Neural cell (in vitro differentiated cells): ENCODE measurements at regions not wholly inside any gene's neighbourhood (a gene's known extent, or its start where the extent isn't known, plus 50 kb on each side); places are given as distances from the start of the nearest gene placed in this dataset.

Experiments
- H2AFZ ChIP-seq: fragments of 200-600, 300-800 bp; sonication (generic), shearing (Covaris generic); 2 replicates; pipeline ENCODE4 v1.6.0; 2014; ENCODE audit warnings: low read depth, mild to moderate bottlenecking, antibody characterized with exemption, low read length, moderate library complexity
- H3F3A ChIP-seq: fragments of 200-600 bp; shearing (Covaris generic); 2 replicates; pipeline ENCODE4 v1.6.1; 2016; ENCODE audit warnings: mild to moderate bottlenecking, moderate library complexity, mixed read lengths, antibody characterized with exemption, low read length; ENCODE audit not compliant: insufficient read depth, poor library complexity, severe bottlenecking
- H3K27ac ChIP-seq: fragments of 200-600, 300-800 bp; sonication (generic), shearing (Covaris generic); 2 replicates; pipeline ENCODE4 v1.5.1; 2014; ENCODE audit warnings: mild to moderate bottlenecking, low read length, moderate library complexity
- H3K27me3 ChIP-seq: fragments of 300-800, 200-600 bp; sonication (generic), shearing (Covaris generic); 2 replicates; pipeline ENCODE4 v1.6.0; 2014; ENCODE audit warnings: mild to moderate bottlenecking, low read depth, low read length, moderate library complexity; ENCODE audit not compliant: insufficient read depth
- H3K36me3 ChIP-seq: fragments of 300-800, 200-600 bp; sonication (generic), shearing (Covaris generic); 2 replicates; pipeline ENCODE4 v1.5.1; 2014; ENCODE audit warnings: mild to moderate bottlenecking, antibody characterized with exemption, low read length, moderate library complexity; ENCODE audit not compliant: insufficient read depth
- H3K4me2 ChIP-seq: fragments of 300-800, 200-600 bp; sonication (generic), shearing (Covaris generic); 2 replicates; pipeline ENCODE4 v1.6.0; 2014; ENCODE audit warnings: mild to moderate bottlenecking, low read length
- H3K4me3 ChIP-seq: fragments of 300-800, 200-600 bp; sonication (generic), shearing (Covaris generic); 2 replicates; pipeline ENCODE4 v1.5.1; 2014; ENCODE audit warnings: mild to moderate bottlenecking, low read length, moderate library complexity
- H3K79me2 ChIP-seq: fragments of 200-600 bp; shearing (Covaris generic); replicated peaks from 2 replicates; pipeline ENCODE4 v1.6.0; 2014; ENCODE audit warnings: mild to moderate bottlenecking, low read length, moderate library complexity; ENCODE audit not compliant: insufficient read depth
- H3K9ac ChIP-seq: fragments of 300-800, 200-600 bp; sonication (generic), shearing (Covaris generic); 2 replicates; pipeline ENCODE4 v1.6.1; 2016; ENCODE audit warnings: mild to moderate bottlenecking, low read length, mixed read lengths
- H3K9me2 ChIP-seq: fragments of 200-600 bp; shearing (Covaris generic); 2 replicates; pipeline ENCODE4 v1.6.1; 2016; ENCODE audit warnings: mild to moderate bottlenecking, low read length, mixed read lengths; ENCODE audit not compliant: insufficient read depth
- H3K9me3 ChIP-seq: fragments of 200-600, 300-800 bp; sonication (generic), shearing (Covaris generic); 2 replicates; pipeline ENCODE4 v1.6.1; 2016; ENCODE audit warnings: mild to moderate bottlenecking, mixed run types, low read length, moderate library complexity, mixed read lengths
- H4K20me1 ChIP-seq: fragments of 200-600 bp; shearing (Covaris generic); 2 replicates; pipeline ENCODE4 v1.6.1; 2016; ENCODE audit warnings: mild to moderate bottlenecking, mixed run types; ENCODE audit not compliant: insufficient read depth
- EP300 ChIP-seq: fragments of 450-650 bp; conservative IDR thresholded peaks from 2 replicates; pipeline ENCODE4 v1.6.1; 2014; ENCODE audit warnings: antibody characterized with exemption, mild to moderate bottlenecking, moderate library complexity; ENCODE audit not compliant: poor library complexity, severe bottlenecking
- EZH2 ChIP-seq: fragments of 200-600, 300-800 bp; shearing (Covaris generic), sonication (generic); IDR thresholded peaks from 2 replicates; pipeline ENCODE4 v1.6.1; 2014; ENCODE audit warnings: antibody characterized with exemption, low read length, borderline replicate concordance, mild to moderate bottlenecking; ENCODE audit not compliant: insufficient read depth, poor library complexity, severe bottlenecking
- MXI1 ChIP-seq: fragments of 450-650 bp; conservative IDR thresholded peaks from 2 replicates; pipeline ENCODE4 v1.6.1; 2014; ENCODE audit warnings: antibody characterized with exemption, mild to moderate bottlenecking; ENCODE audit not compliant: poor library complexity, severe bottlenecking
- POLR2AphosphoS5 ChIP-seq: IDR thresholded peaks from 2 replicates; pipeline ENCODE4 v1.6.1; 2012
- RAD21 ChIP-seq: fragments of 450-650 bp; conservative IDR thresholded peaks from 2 replicates; pipeline ENCODE4 v1.6.1; 2014; ENCODE audit warnings: antibody characterized with exemption, mild to moderate bottlenecking, moderate library complexity
- SMC3 ChIP-seq: fragments of 450-650 bp; conservative IDR thresholded peaks from 2 replicates; pipeline ENCODE4 v1.6.1; 2014; ENCODE audit warnings: antibody characterized with exemption, mild to moderate bottlenecking, moderate library complexity; ENCODE audit not compliant: poor library complexity
- TAF1 ChIP-seq: IDR thresholded peaks from 2 replicates; pipeline ENCODE4 v1.6.1; 2012; ENCODE audit warnings: low read depth
- TF ChIP-seq, protein P1 (sequence below): IDR thresholded peaks from 2 replicates; pipeline ENCODE4 v1.6.1; 2012; ENCODE audit warnings: borderline replicate concordance
- TF ChIP-seq, protein P2 (sequence below): fragments of 450-650 bp; IDR thresholded peaks from 2 replicates; pipeline ENCODE4 v1.5.1; 2014; ENCODE audit warnings: antibody characterized with exemption, mild to moderate bottlenecking, moderate library complexity; ENCODE audit not compliant: poor library complexity, severe bottlenecking

DNA sequence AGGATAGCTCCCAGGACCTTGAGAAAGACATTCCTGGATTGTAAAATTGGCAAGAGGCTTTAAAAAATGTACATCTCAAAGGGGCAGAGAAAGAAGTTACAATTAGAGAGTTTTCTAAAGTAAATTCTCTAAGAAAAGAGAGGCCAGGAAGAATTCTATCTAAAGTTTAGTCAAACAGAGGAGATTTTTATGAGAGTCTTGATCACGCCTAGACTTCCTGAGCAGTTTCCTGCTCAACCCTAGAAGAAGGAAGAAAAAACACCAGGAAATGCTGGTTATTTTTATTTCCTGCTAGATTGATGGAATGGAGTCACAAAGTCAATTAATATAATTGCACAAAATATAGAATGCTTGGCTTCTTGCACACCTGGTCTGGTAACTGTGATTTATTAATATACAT is 269.1 kb downstream of the PCDH20 start:
- no peak overlapping the region for H3K9ac ChIP-seq
- H3K27me3 ChIP-seq, result no peaks in the 10 kb centered on the region
- TF ChIP-seq SMC3 (no peak), RAD21 (no peak), MXI1 (no peak), TAF1 (no peak), EZH2 (no peak), POLR2AphosphoS5 (no peak), EP300 (no peak)
- TF ChIP-seq, protein P1, sequence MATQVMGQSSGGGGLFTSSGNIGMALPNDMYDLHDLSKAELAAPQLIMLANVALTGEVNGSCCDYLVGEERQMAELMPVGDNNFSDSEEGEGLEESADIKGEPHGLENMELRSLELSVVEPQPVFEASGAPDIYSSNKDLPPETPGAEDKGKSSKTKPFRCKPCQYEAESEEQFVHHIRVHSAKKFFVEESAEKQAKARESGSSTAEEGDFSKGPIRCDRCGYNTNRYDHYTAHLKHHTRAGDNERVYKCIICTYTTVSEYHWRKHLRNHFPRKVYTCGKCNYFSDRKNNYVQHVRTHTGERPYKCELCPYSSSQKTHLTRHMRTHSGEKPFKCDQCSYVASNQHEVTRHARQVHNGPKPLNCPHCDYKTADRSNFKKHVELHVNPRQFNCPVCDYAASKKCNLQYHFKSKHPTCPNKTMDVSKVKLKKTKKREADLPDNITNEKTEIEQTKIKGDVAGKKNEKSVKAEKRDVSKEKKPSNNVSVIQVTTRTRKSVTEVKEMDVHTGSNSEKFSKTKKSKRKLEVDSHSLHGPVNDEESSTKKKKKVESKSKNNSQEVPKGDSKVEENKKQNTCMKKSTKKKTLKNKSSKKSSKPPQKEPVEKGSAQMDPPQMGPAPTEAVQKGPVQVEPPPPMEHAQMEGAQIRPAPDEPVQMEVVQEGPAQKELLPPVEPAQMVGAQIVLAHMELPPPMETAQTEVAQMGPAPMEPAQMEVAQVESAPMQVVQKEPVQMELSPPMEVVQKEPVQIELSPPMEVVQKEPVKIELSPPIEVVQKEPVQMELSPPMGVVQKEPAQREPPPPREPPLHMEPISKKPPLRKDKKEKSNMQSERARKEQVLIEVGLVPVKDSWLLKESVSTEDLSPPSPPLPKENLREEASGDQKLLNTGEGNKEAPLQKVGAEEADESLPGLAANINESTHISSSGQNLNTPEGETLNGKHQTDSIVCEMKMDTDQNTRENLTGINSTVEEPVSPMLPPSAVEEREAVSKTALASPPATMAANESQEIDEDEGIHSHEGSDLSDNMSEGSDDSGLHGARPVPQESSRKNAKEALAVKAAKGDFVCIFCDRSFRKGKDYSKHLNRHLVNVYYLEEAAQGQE, result no peak
- TF ChIP-seq, protein P2, sequence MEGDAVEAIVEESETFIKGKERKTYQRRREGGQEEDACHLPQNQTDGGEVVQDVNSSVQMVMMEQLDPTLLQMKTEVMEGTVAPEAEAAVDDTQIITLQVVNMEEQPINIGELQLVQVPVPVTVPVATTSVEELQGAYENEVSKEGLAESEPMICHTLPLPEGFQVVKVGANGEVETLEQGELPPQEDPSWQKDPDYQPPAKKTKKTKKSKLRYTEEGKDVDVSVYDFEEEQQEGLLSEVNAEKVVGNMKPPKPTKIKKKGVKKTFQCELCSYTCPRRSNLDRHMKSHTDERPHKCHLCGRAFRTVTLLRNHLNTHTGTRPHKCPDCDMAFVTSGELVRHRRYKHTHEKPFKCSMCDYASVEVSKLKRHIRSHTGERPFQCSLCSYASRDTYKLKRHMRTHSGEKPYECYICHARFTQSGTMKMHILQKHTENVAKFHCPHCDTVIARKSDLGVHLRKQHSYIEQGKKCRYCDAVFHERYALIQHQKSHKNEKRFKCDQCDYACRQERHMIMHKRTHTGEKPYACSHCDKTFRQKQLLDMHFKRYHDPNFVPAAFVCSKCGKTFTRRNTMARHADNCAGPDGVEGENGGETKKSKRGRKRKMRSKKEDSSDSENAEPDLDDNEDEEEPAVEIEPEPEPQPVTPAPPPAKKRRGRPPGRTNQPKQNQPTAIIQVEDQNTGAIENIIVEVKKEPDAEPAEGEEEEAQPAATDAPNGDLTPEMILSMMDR, result no peak
- H4K20me1 ChIP-seq, result no peaks in the 10 kb centered on the region
- no peak overlapping the region for H2AFZ ChIP-seq
- no peaks in the 10 kb centered on the region for H3F3A ChIP-seq
- no peak overlapping the region for H3K27ac ChIP-seq
- H3K9me3 ChIP-seq, result no peaks in the 10 kb centered on the region
- H3K4me2 ChIP-seq, result no peak overlapping the region
- no peaks in the 10 kb centered on the region for H3K9me2 ChIP-seq
- H3K79me2 ChIP-seq, result no peaks in the 10 kb centered on the region
- no peak overlapping the region for H3K4me3 ChIP-seq
- H3K36me3 ChIP-seq, result no peaks in the 10 kb centered on the region

DNA sequence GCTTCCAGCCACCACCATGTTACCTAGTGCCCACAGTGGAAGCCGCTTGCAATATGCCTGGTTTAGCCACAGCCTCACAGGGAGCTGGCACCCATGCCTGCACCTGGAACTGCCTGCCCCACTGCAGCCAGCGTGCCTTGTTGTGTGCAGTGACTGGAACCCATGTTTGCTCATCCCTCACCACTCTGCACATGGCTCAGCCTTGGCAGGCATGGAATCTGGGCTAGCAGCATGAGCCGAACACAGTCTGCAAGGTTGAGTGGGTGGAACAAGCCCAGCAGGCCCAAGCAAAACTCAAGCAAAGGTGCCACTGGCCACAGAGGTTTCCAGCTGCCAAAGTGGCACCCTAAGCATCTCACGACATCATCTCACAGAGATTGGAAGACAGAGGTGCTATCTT is 269.5 kb downstream of the PCDH20 start:
- Histone ChIP-seq H3K9me3 (no peaks in the 10 kb centered on the region), H3K27me3 (no peaks in the 10 kb centered on the region), H3K27ac (no peak overlapping the region), H3K9me2 (no peaks in the 10 kb centered on the region), H4K20me1 (no peaks in the 10 kb centered on the region), H3K9ac (no peak overlapping the region), H2AFZ (no peak overlapping the region), H3K4me2 (no peak overlapping the region), H3K36me3 (no peaks in the 10 kb centered on the region), H3F3A (no peaks in the 10 kb centered on the region), H3K4me3 (no peak overlapping the region), H3K79me2 (no peaks in the 10 kb centered on the region)
- TF ChIP-seq MXI1 (no peak), RAD21 (no peak), TAF1 (no peak), EP300 (no peak), EZH2 (no peak), SMC3 (no peak), POLR2AphosphoS5 (no peak)
- TF ChIP-seq, protein P2, result no peak
- TF ChIP-seq, protein P1, result no peak
